GM10266 (cell line): ENCODE measurements at regions not wholly inside any gene's neighbourhood (a gene's known extent, or its start where the extent isn't known, plus 50 kb on each side); places are given as distances from the start of the nearest gene placed in this dataset.

Source experiments
- DNase-seq: peaks from one replicate; pipeline ENCODE4 v3.0.0; 2012; ENCODE audit errors: extremely low spot score
- TF ChIP-seq, protein P1 (sequence below): IDR thresholded peaks from 2 replicates; pipeline ENCODE4 v1.5.1; 2012; ENCODE audit warnings: mild to moderate bottlenecking, low read depth; ENCODE audit not compliant: control insufficient read depth, insufficient read depth; ENCODE audit errors: missing control alignments

DNA sequence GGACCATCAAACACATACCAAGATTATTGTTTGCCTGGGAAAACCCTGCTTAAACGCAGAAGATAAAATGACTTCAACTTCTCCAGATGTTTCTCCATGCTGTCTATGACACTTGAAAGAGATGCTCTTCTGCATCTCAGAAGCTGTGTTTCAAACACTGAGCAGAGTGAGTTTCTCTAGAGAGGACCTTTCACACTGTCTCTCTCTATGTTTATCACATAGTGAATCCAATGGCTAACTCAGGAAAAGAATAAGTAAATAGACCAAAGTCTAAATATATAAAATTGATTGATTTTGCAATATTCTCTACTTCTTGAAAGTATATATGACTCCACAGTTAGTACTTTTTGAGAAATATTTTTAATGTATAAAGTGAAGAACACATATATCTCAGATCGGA lies 325.6 kb upstream of the USP15 start:
- TF ChIP-seq, protein P1, sequence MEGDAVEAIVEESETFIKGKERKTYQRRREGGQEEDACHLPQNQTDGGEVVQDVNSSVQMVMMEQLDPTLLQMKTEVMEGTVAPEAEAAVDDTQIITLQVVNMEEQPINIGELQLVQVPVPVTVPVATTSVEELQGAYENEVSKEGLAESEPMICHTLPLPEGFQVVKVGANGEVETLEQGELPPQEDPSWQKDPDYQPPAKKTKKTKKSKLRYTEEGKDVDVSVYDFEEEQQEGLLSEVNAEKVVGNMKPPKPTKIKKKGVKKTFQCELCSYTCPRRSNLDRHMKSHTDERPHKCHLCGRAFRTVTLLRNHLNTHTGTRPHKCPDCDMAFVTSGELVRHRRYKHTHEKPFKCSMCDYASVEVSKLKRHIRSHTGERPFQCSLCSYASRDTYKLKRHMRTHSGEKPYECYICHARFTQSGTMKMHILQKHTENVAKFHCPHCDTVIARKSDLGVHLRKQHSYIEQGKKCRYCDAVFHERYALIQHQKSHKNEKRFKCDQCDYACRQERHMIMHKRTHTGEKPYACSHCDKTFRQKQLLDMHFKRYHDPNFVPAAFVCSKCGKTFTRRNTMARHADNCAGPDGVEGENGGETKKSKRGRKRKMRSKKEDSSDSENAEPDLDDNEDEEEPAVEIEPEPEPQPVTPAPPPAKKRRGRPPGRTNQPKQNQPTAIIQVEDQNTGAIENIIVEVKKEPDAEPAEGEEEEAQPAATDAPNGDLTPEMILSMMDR: no peak
- no peak for DNase-seq

- no peak for DNase-seq
- TF ChIP-seq, protein P1: no peak
Observed at GRCh38 chr12:61939977-61940376, 320.2 kb upstream of the USP15 start.

DNA sequence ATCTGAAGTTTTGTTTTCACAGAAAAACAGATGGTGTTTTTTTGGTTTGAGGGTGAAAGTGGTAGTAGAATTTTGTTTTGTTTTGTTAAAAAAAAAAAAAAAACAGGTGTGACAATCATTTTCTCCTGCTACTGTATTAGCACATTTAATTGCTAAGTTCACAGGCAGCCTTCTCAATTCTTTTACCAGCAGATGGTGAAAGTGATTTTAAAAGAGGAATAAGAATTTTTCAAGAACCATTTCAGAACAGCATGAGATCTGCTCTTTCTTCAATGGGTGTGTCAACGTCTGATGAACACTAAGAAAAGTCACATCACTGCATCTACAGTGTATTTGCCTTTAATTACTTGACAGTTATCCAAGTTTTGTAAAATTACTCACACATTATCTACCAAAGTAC lies 303.7 kb upstream of the USP15 start:
- TF ChIP-seq, protein P1: no peak

GRCh38 chr12:61974461-61974860 lies 285.7 kb upstream of the USP15 start:
- TF ChIP-seq, protein P1: no peak
- DNase-seq: no peak

More for the DNA sequence above, 303.7 kb upstream of the USP15 start:
- no peak for DNase-seq

- TF ChIP-seq, protein P1: no peak
- DNase-seq: no peak
Observed at GRCh38 chr12:61985830-61986229, 274.4 kb upstream of the USP15 start.

DNA sequence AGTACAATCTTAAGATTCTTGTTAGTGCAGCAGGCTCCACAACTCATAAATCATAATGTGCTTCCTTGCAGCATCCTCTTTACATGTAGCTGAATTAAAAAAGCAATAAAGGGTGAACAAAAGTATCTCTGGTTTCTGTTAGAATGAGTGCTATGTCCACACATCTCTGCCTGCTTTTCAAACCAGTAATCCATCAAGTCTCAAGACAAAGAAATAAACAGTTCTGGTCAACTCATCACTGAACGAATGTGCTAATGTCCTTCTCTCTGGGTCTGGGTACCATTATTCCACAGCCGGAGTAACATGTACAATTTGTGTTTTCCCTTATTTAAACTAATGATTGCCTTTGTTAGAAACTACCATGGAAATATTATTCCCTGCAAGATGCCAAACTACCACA lies 273.0 kb upstream of the USP15 start:
- no peak for DNase-seq
- TF ChIP-seq, protein P1: no peak

GRCh38 chr12:61991661-61992060 lies 268.5 kb upstream of the USP15 start:
- no peak for DNase-seq
- TF ChIP-seq, protein P1: no peak
